LNCaP clone FGC (cell line): ENCODE measurements at regions not wholly inside any gene's neighbourhood (a gene's known extent, or its start where the extent isn't known, plus 50 kb on each side); places are given as distances from the start of the nearest gene placed in this dataset.
"Not testable (repeated sequence)": the region's sequence is repeated elsewhere in the genome, so short reads cannot be mapped to it uniquely, and the experiment has no call there.

Experiments used
- DNase-seq: peaks from one replicate; pipeline ENCODE4 v3.0.0-alpha.2; 2011; ENCODE audit warnings: low read depth
- H3K4me3 ChIP-seq: 2 replicates; pipeline ENCODE4 v1.5.1; 2011; ENCODE audit warnings: mild to moderate bottlenecking, low read depth, low read length, control low read depth
- CTCF ChIP-seq: IDR thresholded peaks from 2 replicates; pipeline ENCODE4 v1.5.1; 2012; ENCODE audit warnings: mild to moderate bottlenecking; ENCODE audit not compliant: control insufficient read depth, insufficient read depth; ENCODE audit errors: extremely low read depth

GRCh38 chr16:70014915-70015314, 63.8 kb downstream of the CLEC18A start:
- not testable (repeated sequence) for DNase-seq

GRCh38 chr16:70016751-70017150, 65.6 kb downstream of the CLEC18A start:
- H3K4me3 ChIP-seq, DNase-seq: not testable (repeated sequence)

More at GRCh38 chr16:70014915-70015314, 63.8 kb downstream of the CLEC18A start:
- not testable (repeated sequence) for H3K4me3 ChIP-seq

- peak; percentile 22 for DNase-seq
- no peak overlapping the region for H3K4me3 ChIP-seq
- TF ChIP-seq CTCF = peak; percentile 39; the same call in 1 of the 2 replicates
Measured at GRCh38 chr16:70018254-70018653, 67.1 kb downstream of the CLEC18A start.

- DNase-seq, H3K4me3 ChIP-seq: not testable (repeated sequence)
Measured at GRCh38 chr16:70023207-70023606, 72.1 kb downstream of the CLEC18A start.

GRCh38 chr16:70023956-70024355, 72.8 kb downstream of the CLEC18A start:
- H3K4me3 ChIP-seq, DNase-seq: not testable (repeated sequence)

GRCh38 chr16:70026165-70026854, 75.2 kb downstream of the CLEC18A start:
- H3K4me3 ChIP-seq, DNase-seq: not testable (repeated sequence)

GRCh38 chr16:70032906-70033305, 81.2 kb upstream of the PDPR start:
- H3K4me3 ChIP-seq, DNase-seq: not testable (repeated sequence)

GRCh38 chr16:70037913-70038312, 76.2 kb upstream of the PDPR start:
- not testable (repeated sequence) for DNase-seq, H3K4me3 ChIP-seq

GRCh38 chr16:70040554-70040953, 73.6 kb upstream of the PDPR start:
- H3K4me3 ChIP-seq, DNase-seq: not testable (repeated sequence)

- not testable (repeated sequence) for H3K4me3 ChIP-seq, DNase-seq
Measured at GRCh38 chr16:70043538-70044067, 70.5 kb upstream of the PDPR start.

- not testable (repeated sequence) for DNase-seq, H3K4me3 ChIP-seq
Measured at GRCh38 chr16:70046560-70046959, 67.6 kb upstream of the PDPR start.

- DNase-seq, H3K4me3 ChIP-seq: not testable (repeated sequence)
Measured at GRCh38 chr16:70048083-70048482, 66.0 kb upstream of the PDPR start.

GRCh38 chr16:70058056-70058455, 56.1 kb upstream of the PDPR start:
- not testable (repeated sequence) for DNase-seq, H3K4me3 ChIP-seq

- H3K4me3 ChIP-seq = peak overlapping the region; percentile 6
- not testable (repeated sequence) for DNase-seq
Measured at GRCh38 chr16:70059429-70059828, 54.7 kb upstream of the PDPR start.

- not testable (repeated sequence) for H3K4me3 ChIP-seq, DNase-seq
Measured at GRCh38 chr16:70060521-70061027, 53.6 kb upstream of the PDPR start.

- H3K4me3 ChIP-seq, DNase-seq: not testable (repeated sequence)
Measured at GRCh38 chr16:70061671-70062218, 52.4 kb upstream of the PDPR start.

GRCh38 chr16:70062947-70063346, 51.2 kb upstream of the PDPR start:
- not testable (repeated sequence) for H3K4me3 ChIP-seq, DNase-seq
